SW480 (cell line): ENCODE measurements at regions not wholly inside any gene's neighbourhood (a gene's known extent, or its start where the extent isn't known, plus 50 kb on each side); places are given as distances from the start of the nearest gene placed in this dataset.
"Not testable (repeated sequence)": the region's sequence is repeated elsewhere in the genome, so short reads cannot be mapped to it uniquely, and the experiment has no call there.

Source experiments
- DNase-seq: peaks from one replicate; pipeline ENCODE4 v3.0.0-alpha.2; 2016; ENCODE audit warnings: low spot score

DNA sequence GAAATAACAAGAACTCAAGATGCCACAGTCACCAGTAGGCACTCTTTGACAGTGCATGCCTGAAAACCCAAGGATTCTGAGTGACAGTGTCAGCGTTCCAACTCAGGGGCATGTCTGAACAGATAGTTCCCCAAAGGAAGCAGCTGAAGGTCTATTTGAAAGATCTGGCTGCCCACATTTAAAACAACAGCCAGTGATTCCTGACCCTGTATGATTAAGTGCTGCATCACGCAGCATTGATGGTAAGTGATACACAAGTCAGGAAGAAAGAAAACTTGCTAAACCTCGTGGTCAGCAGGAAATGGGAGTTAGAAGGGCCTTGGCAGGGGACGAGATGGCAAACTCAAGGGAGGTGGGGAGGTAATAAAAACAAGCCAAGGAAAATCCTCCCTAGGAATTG lies 1013.1 kb downstream of the TYW1 start:
- no peak for DNase-seq

DNA sequence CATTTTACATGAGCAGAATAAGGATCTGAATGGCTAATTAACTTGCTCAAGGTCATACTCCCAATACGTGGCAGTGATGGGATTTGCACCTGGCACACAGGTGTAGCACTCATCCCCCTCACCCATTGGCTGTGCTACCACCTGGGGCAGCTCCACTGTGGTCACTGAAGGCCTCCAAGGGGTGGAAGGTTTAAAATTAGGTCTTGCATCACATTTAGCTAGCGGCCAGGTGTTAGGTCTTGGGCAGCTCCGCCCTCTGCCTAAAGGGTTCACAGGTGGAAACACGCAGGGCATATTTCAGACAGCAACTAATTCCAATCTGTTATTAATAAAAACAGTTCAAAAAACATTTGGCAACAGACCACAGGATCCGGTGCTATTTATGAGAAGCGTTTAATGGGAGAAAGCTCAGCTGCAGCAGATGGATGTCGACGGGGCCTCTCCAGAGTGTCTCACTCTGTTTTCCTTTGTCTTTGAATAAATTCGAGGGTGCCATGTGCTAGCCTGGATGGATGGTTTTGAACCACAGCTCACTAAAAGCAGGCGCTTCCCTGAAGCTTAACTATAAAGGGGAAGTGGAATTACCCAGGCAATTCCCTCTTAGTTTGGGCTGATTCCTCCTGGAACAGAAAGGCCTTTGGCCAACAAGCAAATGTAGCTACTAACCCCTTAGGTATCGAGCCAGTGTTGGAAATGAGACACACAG lies 1017.6 kb downstream of the TYW1 start:
- peak; percentile 44 for DNase-seq

DNA sequence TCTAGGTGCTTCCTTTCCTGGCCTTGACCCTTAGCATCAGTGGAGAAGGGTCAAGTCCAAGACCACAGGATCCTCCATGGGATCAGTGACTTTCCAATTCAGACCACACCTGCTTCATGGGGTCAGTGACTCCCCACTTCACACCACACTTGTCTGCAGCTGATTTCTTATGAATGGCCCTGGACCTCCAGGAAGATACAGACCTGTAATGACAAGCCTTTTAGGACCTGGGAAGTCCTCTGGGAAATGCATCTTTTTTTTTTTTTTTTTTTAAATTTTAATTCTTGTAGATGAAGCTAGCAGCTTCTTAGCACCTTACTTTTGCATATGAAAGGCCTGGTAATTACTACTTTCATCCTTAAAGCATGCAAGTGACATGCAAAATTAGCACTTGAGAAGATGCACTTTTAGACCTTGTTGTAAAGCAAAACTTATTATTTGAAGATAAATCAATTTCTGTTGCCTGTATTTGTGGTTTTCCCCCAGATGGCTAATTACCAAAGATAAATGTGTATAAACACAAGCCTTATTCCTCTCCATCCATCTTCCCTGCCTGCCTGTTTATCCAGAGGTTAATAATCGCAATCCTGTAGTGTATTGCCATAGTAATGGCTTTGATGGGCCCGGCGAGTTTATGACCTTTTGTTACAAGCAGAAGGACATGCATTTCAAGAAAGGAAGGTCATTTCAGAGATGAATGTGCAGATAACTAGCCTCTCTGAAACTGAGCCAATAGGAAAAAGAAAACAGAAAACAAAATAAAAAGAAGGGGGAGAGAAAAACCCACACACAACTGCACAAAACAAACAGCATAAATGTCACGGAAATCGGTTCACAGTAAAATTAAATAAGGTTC lies 1018.7 kb downstream of the TYW1 start:
- no peak for DNase-seq

DNA sequence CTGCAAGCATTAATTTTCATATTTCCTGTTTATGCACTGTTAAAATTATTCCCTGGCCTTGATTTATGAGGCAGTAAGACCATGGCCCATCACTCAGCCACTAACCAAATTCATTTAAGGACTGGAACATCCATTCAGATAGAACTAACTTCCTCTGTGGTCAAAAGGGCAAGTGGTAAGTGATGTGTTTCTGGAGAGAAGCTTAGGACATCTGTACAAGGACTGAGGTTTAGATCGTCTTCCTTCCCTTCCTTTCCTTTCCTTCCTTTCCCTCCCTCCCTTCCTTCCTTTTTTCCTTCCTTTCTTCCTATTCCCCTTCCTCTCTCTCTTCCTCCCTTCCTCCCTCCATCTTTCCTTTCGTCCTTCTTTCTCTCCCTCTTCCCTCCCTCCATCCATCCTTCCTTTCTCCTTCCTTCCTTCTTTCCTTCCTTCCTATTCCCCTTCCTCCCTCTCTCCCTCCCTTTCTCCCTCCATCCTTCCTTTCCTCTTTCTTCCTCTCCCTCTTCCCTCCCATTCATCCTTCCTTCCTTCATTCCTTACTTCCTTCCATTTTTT lies 1019.4 kb downstream of the TYW1 start:
- no peak for DNase-seq

DNA sequence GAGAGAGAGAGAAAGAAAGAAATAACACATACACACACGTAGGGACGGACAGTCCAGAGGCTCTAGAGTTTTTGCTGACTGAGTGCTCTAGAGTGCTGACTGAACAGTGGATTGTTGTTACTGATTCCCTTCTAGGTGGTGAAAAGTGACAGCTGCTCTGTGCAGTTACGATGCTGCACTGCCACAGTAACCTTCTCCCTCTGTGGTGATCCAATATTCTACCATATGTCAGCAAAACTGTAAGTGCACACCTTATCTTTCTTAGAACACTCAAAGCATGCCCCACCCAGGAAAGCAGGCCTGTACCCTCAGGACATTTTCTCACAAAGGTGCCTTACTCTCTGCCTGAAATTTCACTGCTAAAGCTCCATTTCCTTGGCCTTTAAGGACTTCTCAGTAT lies 1023.5 kb downstream of the TYW1 start:
- no peak for DNase-seq

DNA sequence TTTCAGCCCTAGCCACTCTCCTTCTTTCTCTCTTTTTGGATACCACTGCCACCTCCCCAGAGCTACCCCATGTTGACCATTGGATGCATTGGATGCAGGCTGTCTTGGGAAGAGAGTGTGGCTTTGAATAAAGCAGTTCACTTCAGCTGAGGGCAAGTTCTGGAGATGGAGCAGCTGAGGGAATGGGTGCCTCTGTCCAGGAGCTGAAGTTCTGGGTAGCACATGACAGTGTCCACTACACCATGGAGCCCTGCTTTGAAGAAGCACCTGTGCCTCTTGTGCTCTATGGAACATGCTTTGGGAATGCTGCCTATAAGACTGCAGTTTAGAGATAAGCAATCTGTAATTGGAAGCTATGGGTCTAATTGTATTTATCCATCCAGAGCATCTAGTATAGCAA lies 1028.7 kb downstream of the TYW1 start:
- no peak for DNase-seq

DNA sequence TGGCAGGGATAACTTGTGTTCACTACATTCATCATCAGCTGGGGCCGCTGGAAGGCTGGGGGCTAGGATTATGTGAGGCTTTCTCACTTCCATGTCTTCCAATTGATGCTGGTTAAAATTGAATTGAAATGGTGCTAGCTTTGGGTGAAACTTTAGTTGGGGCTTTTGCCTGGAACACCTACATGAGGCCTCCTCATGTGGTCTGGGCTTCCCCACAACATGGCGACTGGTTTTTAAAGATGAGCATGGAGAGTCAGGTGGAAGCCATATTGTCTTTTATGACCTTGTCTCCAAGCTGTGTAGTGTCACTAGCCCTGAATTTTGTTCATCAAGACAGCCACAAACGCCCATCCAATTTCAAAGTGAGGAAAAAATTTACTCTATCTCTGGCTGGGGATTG lies 1033.9 kb downstream of the TYW1 start:
- no peak for DNase-seq

DNA sequence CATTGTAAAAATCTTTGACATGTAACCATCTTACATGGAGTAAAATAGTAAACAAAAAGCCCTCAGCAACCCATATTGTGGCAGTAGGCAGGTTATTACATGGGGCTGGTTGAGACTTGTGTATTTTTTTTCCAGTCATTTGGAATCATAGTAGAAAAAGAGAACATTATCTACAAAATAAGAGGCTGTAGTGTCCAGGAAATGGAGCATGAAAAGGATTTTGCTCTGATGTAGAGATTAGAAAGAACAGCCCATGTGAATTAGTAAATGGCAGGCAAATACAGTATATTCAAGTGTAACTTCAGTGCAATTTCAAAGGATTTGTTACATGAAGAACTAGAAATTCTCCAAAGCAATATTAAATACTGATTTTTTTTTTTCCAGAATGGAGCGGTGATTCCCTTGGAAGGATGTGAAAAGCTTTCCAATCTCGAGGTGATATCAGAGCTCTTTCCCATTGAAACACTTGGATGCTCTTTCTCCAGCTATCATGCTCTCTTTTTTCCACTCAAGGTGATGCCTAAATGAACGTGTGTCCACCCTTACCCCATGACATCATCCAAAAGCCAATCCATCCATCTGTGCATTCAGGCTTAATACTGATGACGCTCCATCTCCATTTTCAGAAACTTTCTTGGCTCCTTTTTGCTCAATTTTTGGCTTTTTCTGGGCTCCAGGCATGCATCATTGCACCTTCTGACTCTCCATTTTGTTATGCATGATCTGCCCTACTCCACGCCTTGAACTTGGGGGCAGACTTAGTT lies 1034.7 kb downstream of the TYW1 start:
- DNase-seq = no peak

DNA sequence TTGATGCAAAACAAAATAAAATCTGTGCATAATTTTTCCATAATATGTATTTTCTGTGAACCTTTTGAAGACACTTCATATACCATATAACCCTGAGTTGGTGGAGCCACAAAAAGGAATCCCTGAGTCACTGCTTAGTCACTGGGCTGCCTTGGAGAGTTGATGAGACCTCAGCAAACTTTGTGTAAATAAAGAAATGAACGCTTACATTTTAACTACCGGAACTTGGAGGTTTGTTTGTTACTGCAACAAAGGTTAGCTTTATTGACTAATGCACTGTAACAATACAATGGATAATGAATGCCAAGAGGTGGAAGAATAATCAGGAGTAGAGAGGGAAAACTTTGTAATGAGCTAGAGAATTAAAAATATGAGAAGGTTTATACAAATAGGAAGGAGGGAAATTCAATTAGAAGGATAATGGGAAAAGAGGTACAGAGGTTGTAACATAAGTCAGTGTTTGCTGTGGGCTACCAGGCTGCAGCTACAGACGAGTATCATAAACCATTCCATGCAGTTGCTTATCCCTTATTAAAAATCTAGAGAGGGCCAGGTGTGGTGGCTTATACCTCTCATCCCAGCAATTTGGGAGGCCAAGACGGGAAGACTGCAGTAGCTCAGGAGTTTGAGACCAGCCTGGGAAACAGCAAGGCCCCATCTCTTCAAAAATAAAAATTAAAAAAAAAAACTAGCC lies 1042.1 kb downstream of the TYW1 start:
- peak; percentile 58 for DNase-seq

DNA sequence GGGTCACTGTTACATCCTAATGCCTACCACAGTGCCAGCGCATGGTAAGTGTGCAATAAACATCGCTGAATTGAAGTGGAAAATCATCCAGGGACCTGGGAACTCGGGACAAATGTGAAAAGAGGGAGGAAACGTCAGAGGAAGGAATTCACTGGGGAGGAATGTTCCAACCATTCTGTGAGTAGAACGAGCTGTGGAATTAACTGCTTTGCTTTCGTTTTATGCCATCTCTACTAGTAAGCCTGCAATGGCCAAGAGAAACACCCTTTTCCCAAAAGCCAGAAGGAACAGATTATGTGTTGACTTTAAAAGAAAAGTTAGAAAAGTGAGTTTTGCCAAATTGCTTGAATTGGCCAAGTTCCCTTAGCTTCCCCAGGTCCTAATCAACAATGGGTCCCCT lies 1044.9 kb downstream of the TYW1 start:
- no peak for DNase-seq

DNA sequence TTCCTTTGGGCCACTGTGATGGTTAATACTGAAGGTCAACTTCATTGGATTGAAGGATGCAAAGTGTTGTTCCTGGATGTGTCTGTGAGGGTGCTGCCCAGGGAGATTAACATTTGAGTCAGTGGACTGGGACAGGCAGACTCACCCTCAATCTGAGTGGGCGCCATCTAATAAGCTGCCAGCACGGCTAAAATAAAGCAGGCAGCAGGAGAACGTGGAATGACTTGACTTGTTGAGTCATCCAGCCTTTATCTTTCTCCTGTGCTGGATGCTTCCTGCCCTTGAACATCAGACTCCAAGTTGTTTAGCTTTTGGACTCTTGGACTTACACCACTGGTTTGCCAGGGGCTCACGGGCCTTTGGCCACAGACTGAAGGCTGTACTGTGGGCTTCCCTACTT lies 1046.9 kb downstream of the TYW1 start:
- no peak for DNase-seq

DNA sequence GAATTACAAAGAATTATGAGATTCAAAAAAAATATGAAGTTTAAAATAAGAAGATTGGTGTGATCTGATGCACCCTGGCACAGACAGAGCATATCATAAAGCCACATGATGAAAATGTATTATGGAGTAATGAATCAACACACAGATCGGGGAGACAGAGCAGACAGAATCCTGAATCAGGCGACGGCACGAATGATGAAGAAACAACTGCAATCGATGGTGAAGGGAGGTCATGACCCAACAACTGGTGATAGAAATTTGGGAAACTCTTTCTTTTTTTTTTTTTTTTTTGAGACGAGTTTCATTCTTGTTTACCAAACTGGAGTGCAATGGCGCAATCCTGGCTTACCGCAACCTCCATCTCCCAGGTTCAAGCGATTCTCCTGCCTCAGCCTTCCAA lies 1054.0 kb downstream of the TYW1 start:
- DNase-seq = no peak

DNA sequence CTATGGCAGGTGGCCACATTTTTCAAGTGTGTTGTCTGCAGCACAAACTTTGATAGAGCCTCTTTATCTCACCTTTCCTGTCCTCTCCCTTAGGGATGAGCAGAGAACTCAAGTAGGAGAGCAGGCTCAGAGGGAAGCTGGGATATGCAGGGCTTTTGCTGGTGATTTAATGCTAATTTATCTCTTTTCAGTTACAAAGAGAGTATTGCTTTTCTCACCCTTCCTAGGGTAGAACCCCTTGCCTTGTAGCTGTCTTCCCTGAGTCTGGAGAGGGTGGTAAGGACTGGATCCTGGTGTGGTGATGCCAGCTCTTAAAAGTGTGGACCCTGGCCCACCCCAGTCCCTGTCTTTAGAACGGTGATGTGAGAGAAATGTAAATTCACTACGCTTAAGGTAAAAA lies 1061.4 kb downstream of the TYW1 start:
- DNase-seq = no peak

DNA sequence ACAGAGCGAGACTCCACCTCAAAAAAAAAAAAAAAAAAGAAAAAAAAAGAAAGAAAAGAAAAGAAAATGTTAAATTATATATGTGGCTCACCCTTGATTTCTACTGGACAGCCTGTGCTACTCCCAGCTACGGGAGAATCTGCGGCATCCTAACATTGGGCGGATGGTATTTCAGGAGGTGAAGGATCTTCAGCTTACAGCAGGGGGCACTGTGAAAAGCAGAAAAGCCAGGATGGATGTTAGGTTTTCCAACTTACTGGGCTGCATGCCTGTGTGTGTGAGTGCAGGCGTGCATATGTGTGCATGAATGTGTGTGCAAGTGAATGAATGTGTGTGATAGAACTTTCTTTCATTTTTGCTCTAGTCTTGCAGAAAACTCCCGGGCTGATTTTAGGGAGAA lies 1066.5 kb downstream of the TYW1 start:
- DNase-seq = no peak

DNA sequence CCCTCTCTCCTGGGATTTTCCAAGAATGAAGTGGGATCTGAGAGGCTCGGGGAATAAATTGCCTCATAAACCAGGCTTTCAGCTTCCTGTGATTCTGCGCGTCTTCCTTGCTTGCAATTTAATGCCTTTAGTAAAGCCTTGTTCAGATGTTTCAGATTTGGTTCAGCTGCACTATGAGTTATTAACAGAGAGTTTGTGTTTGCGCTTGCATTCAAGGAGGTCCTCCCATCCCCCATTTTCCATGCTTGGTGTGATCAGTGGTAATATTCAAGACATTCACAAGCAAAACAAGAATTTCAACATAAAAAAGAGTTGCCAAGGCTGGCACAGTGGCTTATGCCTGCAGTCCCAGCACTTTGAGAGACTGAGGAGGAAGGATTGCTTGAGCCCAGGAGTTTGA lies 1068.9 kb downstream of the TYW1 start:
- DNase-seq = no peak

DNA sequence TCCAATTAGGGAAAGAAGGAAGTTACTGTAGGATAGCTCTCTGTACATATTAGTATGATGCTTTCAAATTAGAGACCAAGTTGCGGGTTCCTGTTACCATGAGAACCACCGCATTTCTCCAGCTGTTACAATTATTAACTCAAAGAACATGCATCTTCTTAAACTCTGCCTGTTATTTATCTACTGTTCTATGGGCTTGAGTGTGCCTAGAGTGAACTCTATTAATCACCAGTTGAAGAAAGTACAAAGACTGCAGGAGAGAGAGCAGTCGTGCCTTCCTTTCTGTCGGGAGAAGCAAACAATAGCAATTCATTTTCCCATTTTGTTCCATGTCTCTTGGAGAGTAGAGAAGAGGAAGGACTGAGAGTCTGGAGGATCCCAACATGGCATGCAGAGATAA lies 1071.2 kb downstream of the TYW1 start:
- no peak for DNase-seq

DNA sequence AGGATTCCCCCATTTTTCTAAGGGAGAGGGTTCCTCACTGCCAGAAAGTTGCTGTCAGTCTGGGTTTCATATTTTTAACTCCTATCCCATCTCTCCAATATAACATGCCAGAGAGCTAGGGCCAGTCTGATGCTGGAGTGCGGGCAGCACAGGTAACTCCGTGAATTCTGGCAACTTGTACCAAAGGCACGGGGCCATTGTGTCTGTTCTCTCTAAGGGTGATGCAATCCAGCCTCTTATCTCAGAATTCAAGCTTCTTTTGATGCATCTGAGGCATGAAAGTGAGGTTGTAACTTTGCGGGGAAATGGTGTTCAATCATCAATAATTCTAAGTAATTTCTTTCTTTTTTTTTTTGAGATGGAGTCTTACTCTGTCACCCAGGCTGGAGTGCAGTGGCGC lies 1074.4 kb downstream of the TYW1 start:
- DNase-seq = no peak

DNA sequence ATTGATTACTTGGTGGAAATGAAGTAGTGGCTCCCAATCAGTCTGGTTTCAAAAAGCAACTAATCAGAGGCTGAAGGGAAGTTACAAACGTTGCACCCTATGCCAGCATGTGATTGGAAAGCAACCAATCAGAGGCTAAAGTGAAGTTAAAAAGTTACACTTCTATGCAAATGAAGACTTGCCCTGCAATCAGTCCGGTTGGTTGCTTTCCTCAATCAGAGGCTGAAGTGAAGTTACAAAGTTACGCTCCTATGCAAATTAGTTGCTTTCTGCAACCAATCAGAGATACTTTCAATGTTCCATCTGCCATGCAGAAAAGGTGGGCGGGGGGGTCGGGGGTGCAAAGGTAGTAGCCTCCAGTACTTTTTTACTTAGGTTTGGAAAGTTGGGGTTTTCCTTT lies 1077.1 kb downstream of the TYW1 start:
- DNase-seq = no peak

DNA sequence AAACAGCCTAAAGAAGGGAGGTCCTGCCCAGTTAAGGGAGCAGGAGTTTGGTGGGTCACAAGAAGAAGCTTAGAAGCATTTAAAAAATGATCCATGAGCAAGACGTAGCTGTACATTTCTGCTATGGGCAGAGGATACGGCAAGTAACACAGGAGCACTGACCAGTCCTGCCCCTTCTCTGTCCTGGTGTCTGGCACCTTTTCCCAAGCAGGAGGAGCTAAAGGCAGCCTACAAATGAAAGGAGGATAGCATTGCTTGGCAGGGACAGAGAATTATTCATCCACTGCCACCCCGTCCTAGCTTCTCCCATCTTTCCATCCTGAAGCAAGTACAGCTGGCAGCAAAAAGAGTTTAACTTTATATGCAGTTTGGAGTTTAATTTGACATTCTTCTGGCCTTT lies 1077.6 kb downstream of the TYW1 start:
- no peak for DNase-seq

DNA sequence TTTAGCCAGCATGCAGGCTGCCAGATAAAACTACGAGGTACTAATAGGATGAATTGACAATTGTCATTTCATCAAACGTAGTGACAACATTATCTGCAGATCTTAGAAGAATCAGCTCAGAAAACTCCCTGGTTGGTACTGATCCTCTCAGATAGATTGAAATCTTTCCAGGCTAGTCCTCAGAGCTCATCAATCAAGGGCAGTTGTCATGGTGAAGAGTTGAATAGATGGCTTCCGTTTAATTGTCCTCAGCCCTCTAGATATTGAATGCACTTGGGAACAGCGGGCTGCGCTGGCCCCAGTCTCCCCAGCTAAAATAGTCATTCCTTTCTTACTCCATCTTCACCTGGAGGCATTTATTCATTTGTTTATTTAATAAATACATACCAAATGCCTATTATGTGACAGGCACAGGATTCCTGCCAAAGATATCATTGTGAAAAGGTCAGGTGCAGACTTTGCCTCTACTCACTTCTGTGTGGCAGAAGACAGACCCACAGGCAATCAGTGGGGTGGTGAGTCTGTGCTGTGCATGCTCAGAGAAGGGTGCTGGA lies 1081.6 kb downstream of the TYW1 start:
- DNase-seq = no peak

DNA sequence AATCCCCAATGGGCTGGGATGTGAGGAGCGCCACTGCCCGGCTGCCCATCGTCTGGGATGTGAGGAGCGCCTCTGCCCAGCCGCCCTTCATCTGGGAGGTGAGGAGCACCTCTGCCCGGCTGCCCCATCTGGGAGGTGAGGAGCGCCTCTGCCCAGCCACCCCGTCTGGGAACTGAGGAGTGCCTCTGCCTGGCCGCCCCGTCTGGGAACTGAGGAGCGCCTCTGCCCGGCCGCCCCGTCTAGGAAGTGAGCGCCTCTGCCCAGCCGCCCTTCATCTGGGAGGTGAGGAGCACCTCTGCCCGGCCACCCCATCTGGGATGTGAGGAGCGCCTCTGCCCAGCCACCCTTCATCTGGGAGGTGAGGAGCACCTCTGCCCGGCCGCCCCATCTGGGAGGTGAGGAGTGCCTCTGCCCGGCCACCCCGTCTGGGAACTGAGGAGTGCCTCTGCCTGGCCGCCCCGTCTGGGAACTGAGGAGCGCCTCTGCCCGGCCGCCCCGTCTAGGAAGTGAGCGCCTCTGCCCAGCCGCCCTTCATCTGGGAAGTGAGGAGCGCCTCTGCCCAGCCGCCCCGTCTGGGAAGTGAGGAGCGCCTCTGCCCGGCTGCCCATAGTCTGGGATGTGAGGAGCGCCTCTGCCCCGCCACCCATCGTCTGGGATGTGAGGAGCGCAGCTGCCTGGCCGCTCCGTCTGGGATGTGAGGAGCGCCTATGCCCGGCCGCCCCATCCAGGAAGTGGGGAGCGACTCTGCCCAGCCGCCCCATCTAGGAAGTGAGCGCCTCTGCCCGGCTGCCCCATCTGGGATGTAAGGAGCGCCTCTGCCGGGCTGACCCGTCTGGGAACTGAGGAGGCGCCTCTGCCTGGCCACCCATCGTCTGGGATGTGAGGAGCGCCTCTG lies 1085.7 kb downstream of the TYW1 start:
- not testable (repeated sequence) for DNase-seq
